ENCODE measurements at regions not wholly inside any gene's neighbourhood (a gene's known extent, or its start where the extent isn't known, plus 50 kb on each side); places are given as distances from the start of the nearest gene placed in this dataset.

DNA sequence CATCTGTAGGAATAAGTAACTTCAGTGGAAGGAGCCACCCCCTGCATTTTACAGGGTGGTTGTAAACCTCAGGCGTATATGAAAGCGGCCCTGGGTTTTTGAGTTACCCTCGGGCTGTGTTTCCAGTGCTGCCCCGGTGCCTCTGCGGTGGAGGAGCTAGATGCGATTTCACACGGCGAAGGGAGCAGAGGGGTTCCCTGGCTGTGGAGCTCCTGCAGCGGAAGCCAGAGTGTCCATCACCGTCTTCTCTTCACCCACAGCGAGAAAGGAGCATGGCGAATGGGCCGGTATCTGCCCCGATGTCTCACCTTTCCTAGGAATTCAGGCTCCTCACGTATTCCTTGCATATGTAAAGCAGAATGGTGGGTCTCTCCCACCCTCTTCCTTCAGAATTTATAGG, 253.6 kb downstream of the THBS2 start:
- H3K27me3 ChIP-seq: no peaks in the 10 kb centered on the region
- intact Hi-C loops (cut with DNase I): no loop called here
- no peak overlapping the region for H3K4me3 ChIP-seq
- no peaks in the 10 kb centered on the region for H3K4me1 ChIP-seq
- H3K36me3 ChIP-seq: no peaks in the 10 kb centered on the region
- 81 to 92% methylated on average over 15 of the region's 15 CpGs for WGBS, 2 donors
- TF ChIP-seq EP300 (IDR thresholded peaks at IDR 0.05) (no peak), POLR2AphosphoS5 (IDR thresholded peaks at IDR 0.05) (no peak), POLR2A (IDR thresholded peaks at IDR 0.05) (no peak)
- TF ChIP-seq, protein P1, sequence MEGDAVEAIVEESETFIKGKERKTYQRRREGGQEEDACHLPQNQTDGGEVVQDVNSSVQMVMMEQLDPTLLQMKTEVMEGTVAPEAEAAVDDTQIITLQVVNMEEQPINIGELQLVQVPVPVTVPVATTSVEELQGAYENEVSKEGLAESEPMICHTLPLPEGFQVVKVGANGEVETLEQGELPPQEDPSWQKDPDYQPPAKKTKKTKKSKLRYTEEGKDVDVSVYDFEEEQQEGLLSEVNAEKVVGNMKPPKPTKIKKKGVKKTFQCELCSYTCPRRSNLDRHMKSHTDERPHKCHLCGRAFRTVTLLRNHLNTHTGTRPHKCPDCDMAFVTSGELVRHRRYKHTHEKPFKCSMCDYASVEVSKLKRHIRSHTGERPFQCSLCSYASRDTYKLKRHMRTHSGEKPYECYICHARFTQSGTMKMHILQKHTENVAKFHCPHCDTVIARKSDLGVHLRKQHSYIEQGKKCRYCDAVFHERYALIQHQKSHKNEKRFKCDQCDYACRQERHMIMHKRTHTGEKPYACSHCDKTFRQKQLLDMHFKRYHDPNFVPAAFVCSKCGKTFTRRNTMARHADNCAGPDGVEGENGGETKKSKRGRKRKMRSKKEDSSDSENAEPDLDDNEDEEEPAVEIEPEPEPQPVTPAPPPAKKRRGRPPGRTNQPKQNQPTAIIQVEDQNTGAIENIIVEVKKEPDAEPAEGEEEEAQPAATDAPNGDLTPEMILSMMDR (IDR thresholded peaks at IDR 0.05): no peak
- no peak for DNase-seq
- H3K9me3 ChIP-seq: no peaks in the 10 kb centered on the region
- no peak overlapping the region for H3K27ac ChIP-seq

DNA sequence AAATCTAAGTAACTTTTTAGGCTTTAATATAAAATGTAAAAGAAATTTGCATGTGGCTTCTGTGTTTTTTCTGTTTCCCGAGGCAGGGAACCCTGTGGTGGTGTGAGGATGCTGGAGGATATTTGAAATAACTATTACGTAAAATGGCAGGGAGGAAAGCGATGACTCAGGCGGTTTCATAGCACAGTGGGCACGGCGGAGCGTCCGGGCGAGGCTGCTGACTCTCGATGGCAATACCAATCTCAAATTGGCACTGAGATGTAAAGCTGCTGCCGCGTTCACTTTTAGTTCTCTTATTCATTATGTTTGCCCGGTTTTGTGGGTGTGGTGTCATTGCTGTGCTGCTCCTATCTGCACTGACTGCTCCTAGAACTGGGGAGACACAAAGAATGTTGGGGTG, 254.3 kb downstream of the THBS2 start:
- WGBS, 2 donors: 41 to 80% methylated on average over 13 of the region's 13 CpGs
- no peaks in the 10 kb centered on the region for H3K4me1 ChIP-seq
- H3K27ac ChIP-seq: no peak overlapping the region
- no peak for TF ChIP-seq EP300 (IDR thresholded peaks at IDR 0.05)
- TF ChIP-seq, protein P1 (IDR thresholded peaks at IDR 0.05): no peak
- TF ChIP-seq POLR2AphosphoS5 (IDR thresholded peaks at IDR 0.05): no peak
- TF ChIP-seq POLR2A (IDR thresholded peaks at IDR 0.05): no peak
- no peaks in the 10 kb centered on the region for H3K36me3 ChIP-seq
- H3K27me3 ChIP-seq: no peaks in the 10 kb centered on the region
- H3K4me3 ChIP-seq: no peak overlapping the region
- DNase-seq: no peak
- H3K9me3 ChIP-seq: no peaks in the 10 kb centered on the region
- intact Hi-C loops (cut with DNase I): no loop called here

DNA sequence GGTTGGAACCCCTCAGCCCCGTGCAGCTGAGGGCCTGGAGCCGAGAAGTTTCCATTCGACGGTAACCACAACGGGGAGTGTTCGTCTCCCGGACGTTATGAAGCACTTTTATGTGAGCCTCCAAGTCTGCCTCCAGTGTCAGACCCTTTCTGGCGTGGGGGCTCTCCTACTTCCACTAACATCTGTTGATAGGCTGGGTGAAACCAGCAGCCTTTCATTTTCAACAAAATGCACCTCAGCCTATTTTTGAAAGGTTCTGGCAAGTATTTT, 257.4 kb downstream of the THBS2 start:
- intact Hi-C loops (cut with DNase I): no loop called here
- no peak overlapping the region for H3K27ac ChIP-seq
- no peak for TF ChIP-seq POLR2A (IDR thresholded peaks at IDR 0.05)
- TF ChIP-seq POLR2AphosphoS5 (IDR thresholded peaks at IDR 0.05): no peak
- no peak for TF ChIP-seq EP300 (IDR thresholded peaks at IDR 0.05)
- TF ChIP-seq, protein P1 (IDR thresholded peaks at IDR 0.05): no peak
- H3K9me3 ChIP-seq: no peaks in the 10 kb centered on the region
- 90 to 94% methylated on average over 9 of the region's 9 CpGs for WGBS, 2 donors
- DNase-seq: no peak
- no peak overlapping the region for H3K4me3 ChIP-seq
- H3K36me3 ChIP-seq: no peaks in the 10 kb centered on the region
- H3K27me3 ChIP-seq: no peaks in the 10 kb centered on the region
- H3K4me1 ChIP-seq: peaks cover 0 to 8% (median 7%) of the 10 kb centered on the region in 4 donors

DNA sequence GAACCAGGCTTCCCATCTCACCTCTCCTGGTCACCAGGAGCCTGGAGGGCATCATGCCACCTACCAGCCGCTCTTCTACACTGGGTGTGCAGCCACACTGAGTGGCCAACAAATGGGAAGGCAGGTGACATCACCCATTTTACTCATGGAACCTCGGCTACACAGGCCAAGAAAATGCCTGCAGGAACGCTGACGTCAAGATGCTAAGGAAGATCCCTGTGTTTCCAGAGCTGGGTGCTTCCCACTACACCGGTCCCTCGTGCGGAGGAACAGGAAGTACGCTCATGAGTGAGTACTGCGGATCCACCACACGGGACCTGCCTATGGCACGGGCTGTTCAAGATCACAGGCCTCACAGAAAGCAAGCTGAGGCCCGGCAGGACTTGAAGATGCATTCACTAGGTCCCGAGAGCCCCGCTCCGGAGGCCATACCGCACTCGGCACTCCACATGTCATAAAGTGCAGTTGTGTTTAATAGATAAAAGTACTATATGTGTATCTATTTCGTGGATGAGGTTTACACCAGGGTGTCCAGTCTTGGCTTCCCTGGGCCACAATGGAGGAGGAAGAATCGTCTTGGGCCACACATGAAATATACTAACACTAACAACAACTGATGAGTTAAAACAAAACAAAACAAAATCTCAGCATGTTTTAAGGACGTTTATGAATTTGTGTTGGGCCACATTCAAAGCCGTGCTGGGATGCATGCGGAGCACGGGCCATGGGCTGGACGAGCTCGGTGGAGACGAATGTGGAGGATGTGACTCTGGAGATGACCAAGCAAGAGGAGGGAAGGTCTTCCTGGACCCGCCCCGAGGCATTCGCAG, 257.9 kb downstream of the THBS2 start:
- Histone ChIP-seq H3K4me3 (no peak overlapping the region), H3K4me1 (peaks cover 0 to 8% (median 7%) of the 10 kb centered on the region in 4 donors), H3K9me3 (no peaks in the 10 kb centered on the region), H3K27ac (no peak overlapping the region), H3K27me3 (no peaks in the 10 kb centered on the region), H3K36me3 (no peaks in the 10 kb centered on the region)
- TF ChIP-seq, protein P1 (IDR thresholded peaks at IDR 0.05): no peak
- no peak for TF ChIP-seq POLR2A (IDR thresholded peaks at IDR 0.05)
- TF ChIP-seq POLR2AphosphoS5 (IDR thresholded peaks at IDR 0.05): no peak
- TF ChIP-seq EP300 (IDR thresholded peaks at IDR 0.05): no peak
- intact Hi-C loops (cut with DNase I): no loop called here
- DNase-seq: no peak
- WGBS, 2 donors: 91% methylated on average over 29 of the region's 29 CpGs

DNA sequence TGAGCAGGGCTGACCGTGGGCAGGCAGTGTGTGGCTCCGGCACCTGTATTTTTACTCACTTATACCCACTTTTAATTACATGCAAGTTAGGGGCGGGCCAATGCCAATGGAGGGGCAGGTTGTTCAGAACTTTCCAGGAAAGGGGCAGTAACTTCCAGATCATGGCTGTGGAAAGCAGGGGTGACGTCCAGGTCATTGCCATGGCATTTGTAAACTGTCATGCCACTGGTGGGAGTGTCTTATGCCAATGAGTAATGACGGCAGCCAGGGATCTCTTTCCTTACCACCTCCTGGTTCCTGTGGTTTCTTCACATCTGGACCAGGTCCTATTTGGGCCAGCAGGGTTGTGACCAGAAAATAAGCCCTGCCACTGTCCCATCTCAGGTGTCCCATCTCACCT, 258.7 kb downstream of the THBS2 start:
- Histone ChIP-seq H3K27me3 (no peaks in the 10 kb centered on the region), H3K4me3 (no peak overlapping the region), H3K4me1 (peaks cover 0 to 14% (median 13%) of the 10 kb centered on the region in 4 donors), H3K36me3 (no peaks in the 10 kb centered on the region), H3K27ac (no peak overlapping the region), H3K9me3 (no peaks in the 10 kb centered on the region)
- WGBS, 2 donors: 83 to 91% methylated on average over 5 of the region's 5 CpGs
- intact Hi-C loops (cut with DNase I): no loop called here
- no peak for DNase-seq
- no peak for TF ChIP-seq EP300 (IDR thresholded peaks at IDR 0.05)
- TF ChIP-seq, protein P1 (IDR thresholded peaks at IDR 0.05): no peak
- TF ChIP-seq POLR2AphosphoS5 (IDR thresholded peaks at IDR 0.05): no peak
- no peak for TF ChIP-seq POLR2A (IDR thresholded peaks at IDR 0.05)
